Kidney glomerular epithelial cell (primary cell): ENCODE measurements at regions not wholly inside any gene's neighbourhood (a gene's known extent, or its start where the extent isn't known, plus 50 kb on each side); places are given as distances from the start of the nearest gene placed in this dataset.

Experiments used
- DNase-seq: peaks from one replicate; lab custom pipeline; 2025; lab: John Stamatoyannopoulos, UW

DNA sequence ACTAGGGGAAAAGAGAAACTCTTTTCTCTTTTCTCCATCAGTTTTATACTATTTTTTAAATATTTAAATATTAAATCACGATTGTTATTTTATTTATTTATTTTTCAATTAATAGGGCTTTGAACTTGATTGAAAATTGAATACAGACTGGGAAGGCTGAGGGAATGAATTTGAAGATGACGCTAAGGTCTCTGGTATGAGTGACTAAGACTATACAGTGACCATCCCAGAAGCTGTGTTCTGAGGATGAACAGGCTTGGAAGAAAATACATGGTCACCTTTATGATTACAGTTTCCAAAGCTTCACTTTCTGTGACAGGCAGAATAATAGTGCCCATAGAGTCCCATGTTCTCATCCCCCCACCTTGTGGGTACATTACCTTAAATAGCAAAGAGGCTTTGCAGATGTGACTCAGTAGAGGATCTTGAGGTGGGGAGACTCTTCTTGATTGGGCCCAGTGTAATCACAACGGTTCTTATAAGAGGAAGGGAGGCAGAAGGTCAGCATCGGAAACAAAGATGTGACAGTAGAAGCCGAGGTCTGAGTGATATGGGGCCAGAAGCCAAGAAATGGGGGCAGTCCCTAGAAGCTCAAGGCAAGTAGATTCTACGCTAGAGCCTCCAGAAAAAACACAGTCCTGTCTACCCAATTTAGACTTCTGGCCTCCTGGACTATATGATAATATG, 51.0 kb upstream of the LPP start:
- DNase-seq: no peak

DNA sequence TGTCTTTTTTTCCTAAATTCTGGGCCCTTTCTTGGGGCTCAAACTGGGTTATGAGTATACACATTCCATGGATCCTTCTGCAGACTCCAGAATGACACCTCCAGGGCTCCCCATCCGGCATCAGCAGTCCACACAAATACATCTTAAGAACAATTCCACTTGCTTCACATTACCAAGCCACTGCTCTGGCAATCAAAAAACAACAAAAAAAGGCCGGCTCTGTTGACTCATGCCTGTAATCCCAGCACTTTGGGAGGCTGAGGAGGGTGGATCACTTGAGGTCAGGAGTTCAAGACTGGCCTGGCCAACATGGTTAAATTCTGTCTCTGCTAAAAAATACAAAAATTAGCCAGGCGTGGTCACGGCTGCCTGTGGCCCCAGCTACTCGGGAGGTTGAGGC, 49.9 kb upstream of the LPP start:
- DNase-seq: no peak
